ENCODE measurements at regions not wholly inside any gene's neighbourhood (a gene's known extent, or its start where the extent isn't known, plus 50 kb on each side); places are given as distances from the start of the nearest gene placed in this dataset.

DNA sequence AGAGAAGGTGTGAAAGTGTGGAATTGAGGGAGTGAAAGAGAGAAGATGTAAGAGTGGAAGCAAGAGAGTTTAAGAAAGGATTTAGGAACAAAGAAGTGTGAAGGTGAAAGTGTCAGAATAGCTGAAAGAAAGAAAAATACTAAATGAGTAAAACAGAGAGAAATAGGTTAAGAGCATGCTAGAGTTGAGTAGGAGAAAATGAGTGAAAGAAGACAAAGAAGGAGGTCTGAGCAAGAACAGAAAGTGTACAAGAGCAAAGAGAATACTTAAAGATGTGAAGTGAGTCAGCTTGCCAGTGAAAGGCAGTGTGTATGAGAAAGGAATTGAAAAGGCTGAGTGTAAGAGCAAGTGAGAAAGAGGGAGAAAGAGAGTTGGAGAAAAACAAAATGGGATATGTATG, 348.8 kb upstream of the BCHE start:
- H3K36me3 ChIP-seq = no peaks in the 10 kb centered on the region
- TF ChIP-seq, protein P1, sequence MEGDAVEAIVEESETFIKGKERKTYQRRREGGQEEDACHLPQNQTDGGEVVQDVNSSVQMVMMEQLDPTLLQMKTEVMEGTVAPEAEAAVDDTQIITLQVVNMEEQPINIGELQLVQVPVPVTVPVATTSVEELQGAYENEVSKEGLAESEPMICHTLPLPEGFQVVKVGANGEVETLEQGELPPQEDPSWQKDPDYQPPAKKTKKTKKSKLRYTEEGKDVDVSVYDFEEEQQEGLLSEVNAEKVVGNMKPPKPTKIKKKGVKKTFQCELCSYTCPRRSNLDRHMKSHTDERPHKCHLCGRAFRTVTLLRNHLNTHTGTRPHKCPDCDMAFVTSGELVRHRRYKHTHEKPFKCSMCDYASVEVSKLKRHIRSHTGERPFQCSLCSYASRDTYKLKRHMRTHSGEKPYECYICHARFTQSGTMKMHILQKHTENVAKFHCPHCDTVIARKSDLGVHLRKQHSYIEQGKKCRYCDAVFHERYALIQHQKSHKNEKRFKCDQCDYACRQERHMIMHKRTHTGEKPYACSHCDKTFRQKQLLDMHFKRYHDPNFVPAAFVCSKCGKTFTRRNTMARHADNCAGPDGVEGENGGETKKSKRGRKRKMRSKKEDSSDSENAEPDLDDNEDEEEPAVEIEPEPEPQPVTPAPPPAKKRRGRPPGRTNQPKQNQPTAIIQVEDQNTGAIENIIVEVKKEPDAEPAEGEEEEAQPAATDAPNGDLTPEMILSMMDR (IDR thresholded peaks at IDR 0.05) = no peak
- no peak for TF ChIP-seq POLR2A (IDR thresholded peaks at IDR 0.05)
- TF ChIP-seq POLR2AphosphoS5 (IDR thresholded peaks at IDR 0.05) = no peak
- no peak for DNase-seq (ENCODE audit: low spot score)
- H3K27ac ChIP-seq = no peak overlapping the region
- H3K9me3 ChIP-seq = no peaks in the 10 kb centered on the region
- intact Hi-C loops (cut with DNase I) = no loop called here
- H3K27me3 ChIP-seq (replicated peaks; ENCODE audit: insufficient read depth) = no peaks in the 10 kb centered on the region
- no peaks in the 10 kb centered on the region for H3K4me1 ChIP-seq (replicated peaks)
- H3K4me3 ChIP-seq = no peak overlapping the region

DNA sequence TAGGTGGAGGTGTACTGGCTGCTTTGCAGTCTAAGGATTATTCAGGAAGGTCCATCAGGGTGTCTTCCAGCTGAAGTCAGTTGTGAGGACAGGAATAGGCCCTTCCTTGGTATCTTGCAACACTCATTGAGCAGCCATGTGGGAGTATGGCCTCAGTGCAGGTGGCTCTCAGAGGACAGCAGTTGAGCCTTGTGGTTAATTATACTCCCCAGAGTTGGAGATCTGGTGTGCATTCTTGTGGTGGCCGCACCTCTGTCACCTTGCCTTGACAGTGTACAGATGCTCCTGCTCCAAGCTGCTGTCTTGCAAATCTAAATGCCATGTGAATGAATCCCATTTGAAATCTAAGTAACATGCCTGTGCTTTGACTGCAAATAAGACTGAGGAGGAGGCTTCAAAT, 339.9 kb upstream of the BCHE start:
- Histone ChIP-seq H3K4me3 (no peak overlapping the region), H3K36me3 (no peaks in the 10 kb centered on the region), H3K27ac (no peak overlapping the region), H3K4me1 (replicated peaks) (no peaks in the 10 kb centered on the region), H3K9me3 (no peaks in the 10 kb centered on the region), H3K27me3 (replicated peaks; ENCODE audit: insufficient read depth) (no peaks in the 10 kb centered on the region)
- intact Hi-C loops (cut with DNase I) = no loop called here
- 76% methylated on average over 1 of the region's 1 CpG for WGBS
- DNase-seq (ENCODE audit: low spot score) = no peak
- TF ChIP-seq POLR2A (IDR thresholded peaks at IDR 0.05) = no peak
- TF ChIP-seq, protein P1 (IDR thresholded peaks at IDR 0.05) = no peak
- no peak for TF ChIP-seq POLR2AphosphoS5 (IDR thresholded peaks at IDR 0.05)

- intact Hi-C loops (cut with DNase I) = no loop called here
- TF ChIP-seq, protein P1 (IDR thresholded peaks at IDR 0.05) = no peak
- Histone ChIP-seq H3K27ac (no peak overlapping the region), H3K9me3 (no peaks in the 10 kb centered on the region), H3K27me3 (replicated peaks; ENCODE audit: insufficient read depth) (no peaks in the 10 kb centered on the region), H3K4me1 (replicated peaks) (no peaks in the 10 kb centered on the region), H3K4me3 (no peak overlapping the region), H3K36me3 (no peaks in the 10 kb centered on the region)
- DNase-seq (ENCODE audit: low spot score) = no peak
- WGBS = 79% methylated on average over 3 of the region's 3 CpGs
Measured at GRCh38 chr3:166171695-166172094, 334.5 kb upstream of the BCHE start.

- H3K27ac ChIP-seq = no peak overlapping the region
- no peaks in the 10 kb centered on the region for H3K9me3 ChIP-seq
- WGBS = 81% methylated on average over 1 of the region's 1 CpG
- intact Hi-C loops (cut with DNase I) = no loop called here
- DNase-seq (ENCODE audit: low spot score) = no peak
- H3K36me3 ChIP-seq = no peaks in the 10 kb centered on the region
- H3K4me1 ChIP-seq (replicated peaks) = no peaks in the 10 kb centered on the region
- no peak overlapping the region for H3K4me3 ChIP-seq
- TF ChIP-seq POLR2A (IDR thresholded peaks at IDR 0.05) = no peak
- TF ChIP-seq, protein P1 (IDR thresholded peaks at IDR 0.05) = no peak
- no peak for TF ChIP-seq POLR2AphosphoS5 (IDR thresholded peaks at IDR 0.05)
- no peaks in the 10 kb centered on the region for H3K27me3 ChIP-seq (replicated peaks; ENCODE audit: insufficient read depth)
Measured at GRCh38 chr3:166169681-166170080, 332.5 kb upstream of the BCHE start.

DNA sequence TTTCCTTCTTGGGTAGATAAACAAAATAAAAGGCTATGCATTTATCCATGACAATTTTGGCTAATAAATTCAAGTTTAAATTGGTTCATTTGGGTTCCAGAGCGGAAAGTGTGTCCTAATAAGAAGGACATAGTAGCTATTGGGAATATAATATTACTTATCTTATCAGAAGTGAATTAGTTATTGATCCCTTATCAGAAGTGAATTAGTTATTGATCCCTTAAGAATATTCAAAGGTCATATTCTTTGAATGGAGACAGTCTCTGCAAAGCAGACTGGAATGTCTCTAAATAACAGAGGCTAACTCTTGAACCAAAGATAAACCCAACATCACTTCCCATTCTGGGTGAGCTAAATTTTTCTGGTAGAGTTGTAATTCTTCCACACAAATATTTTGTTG, 290.7 kb upstream of the BCHE start:
- no peaks in the 10 kb centered on the region for H3K27me3 ChIP-seq (replicated peaks; ENCODE audit: insufficient read depth)
- no peak for DNase-seq (ENCODE audit: low spot score)
- no peak overlapping the region for H3K4me3 ChIP-seq
- WGBS = 83% methylated on average over 1 of the region's 1 CpG
- no peaks in the 10 kb centered on the region for H3K4me1 ChIP-seq (replicated peaks)
- intact Hi-C loops (cut with DNase I) = no loop called here
- H3K36me3 ChIP-seq = no peaks in the 10 kb centered on the region
- H3K9me3 ChIP-seq = no peaks in the 10 kb centered on the region
- TF ChIP-seq POLR2A (IDR thresholded peaks at IDR 0.05) (no peak), POLR2AphosphoS5 (IDR thresholded peaks at IDR 0.05) (no peak)
- TF ChIP-seq, protein P1 (IDR thresholded peaks at IDR 0.05) = no peak
- H3K27ac ChIP-seq = no peak overlapping the region

Data from prostate gland (tissue), 2 donors.